ENCODE measurements at regions not wholly inside any gene's neighbourhood (a gene's known extent, or its start where the extent isn't known, plus 50 kb on each side); places are given as distances from the start of the nearest gene placed in this dataset.

DNA sequence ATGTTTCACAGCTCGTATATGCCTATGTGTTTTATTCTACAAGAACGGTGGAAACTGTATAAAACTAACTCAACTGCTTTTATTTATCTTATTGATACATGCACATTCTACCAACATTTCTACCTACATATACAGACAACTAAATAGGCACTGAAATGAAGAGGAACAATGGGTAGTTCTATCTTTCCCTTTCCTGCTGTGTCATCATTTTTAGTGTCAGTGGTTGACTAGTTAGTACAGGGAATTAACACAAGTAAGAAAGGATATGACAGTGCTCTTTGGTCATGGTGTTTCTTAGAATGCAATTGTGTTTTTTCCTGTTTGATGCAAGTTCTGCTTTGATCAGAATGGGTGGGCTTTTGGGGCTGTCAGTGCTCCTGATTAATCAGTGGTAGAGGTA, 293.8 kb upstream of the CTSO start:
- TF ChIP-seq EP300 (IDR thresholded peaks at IDR 0.05) = no peak
- TF ChIP-seq POLR2A (IDR thresholded peaks at IDR 0.05) = no peak
- TF ChIP-seq, protein P1, sequence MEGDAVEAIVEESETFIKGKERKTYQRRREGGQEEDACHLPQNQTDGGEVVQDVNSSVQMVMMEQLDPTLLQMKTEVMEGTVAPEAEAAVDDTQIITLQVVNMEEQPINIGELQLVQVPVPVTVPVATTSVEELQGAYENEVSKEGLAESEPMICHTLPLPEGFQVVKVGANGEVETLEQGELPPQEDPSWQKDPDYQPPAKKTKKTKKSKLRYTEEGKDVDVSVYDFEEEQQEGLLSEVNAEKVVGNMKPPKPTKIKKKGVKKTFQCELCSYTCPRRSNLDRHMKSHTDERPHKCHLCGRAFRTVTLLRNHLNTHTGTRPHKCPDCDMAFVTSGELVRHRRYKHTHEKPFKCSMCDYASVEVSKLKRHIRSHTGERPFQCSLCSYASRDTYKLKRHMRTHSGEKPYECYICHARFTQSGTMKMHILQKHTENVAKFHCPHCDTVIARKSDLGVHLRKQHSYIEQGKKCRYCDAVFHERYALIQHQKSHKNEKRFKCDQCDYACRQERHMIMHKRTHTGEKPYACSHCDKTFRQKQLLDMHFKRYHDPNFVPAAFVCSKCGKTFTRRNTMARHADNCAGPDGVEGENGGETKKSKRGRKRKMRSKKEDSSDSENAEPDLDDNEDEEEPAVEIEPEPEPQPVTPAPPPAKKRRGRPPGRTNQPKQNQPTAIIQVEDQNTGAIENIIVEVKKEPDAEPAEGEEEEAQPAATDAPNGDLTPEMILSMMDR (IDR thresholded peaks at IDR 0.05) = no peak
- WGBS, 2 donors = 44 to 46% methylated on average over 2 of the region's 2 CpGs
- Histone ChIP-seq H3K9me3 (peaks cover 0 to 4% (median 0%) of the 10 kb centered on the region in 4 donors), H3K27ac (no peak overlapping the region), H3K4me3 (no peak overlapping the region), H3K36me3 (no peaks in the 10 kb centered on the region), H3K4me1 (no peaks in the 10 kb centered on the region), H3K27me3 (no peaks in the 10 kb centered on the region)
- DNase-seq (ENCODE audit: low spot score in 2 of 2) = no peak

GRCh38 chr4:156243015-156243414, 289.3 kb upstream of the CTSO start:
- Histone ChIP-seq H3K27ac (no peak overlapping the region), H3K27me3 (no peaks in the 10 kb centered on the region), H3K4me3 (no peak overlapping the region), H3K9me3 (peaks cover 0 to 4% (median 0%) of the 10 kb centered on the region in 4 donors), H3K36me3 (no peaks in the 10 kb centered on the region), H3K4me1 (no peaks in the 10 kb centered on the region)
- TF ChIP-seq, protein P1 (IDR thresholded peaks at IDR 0.05) = no peak
- TF ChIP-seq POLR2A (IDR thresholded peaks at IDR 0.05) (no peak), EP300 (IDR thresholded peaks at IDR 0.05) (no peak)
- DNase-seq (ENCODE audit: low spot score in 2 of 2) = no peak
- WGBS, 2 donors = 90 to 92% methylated on average over 4 of the region's 4 CpGs

DNA sequence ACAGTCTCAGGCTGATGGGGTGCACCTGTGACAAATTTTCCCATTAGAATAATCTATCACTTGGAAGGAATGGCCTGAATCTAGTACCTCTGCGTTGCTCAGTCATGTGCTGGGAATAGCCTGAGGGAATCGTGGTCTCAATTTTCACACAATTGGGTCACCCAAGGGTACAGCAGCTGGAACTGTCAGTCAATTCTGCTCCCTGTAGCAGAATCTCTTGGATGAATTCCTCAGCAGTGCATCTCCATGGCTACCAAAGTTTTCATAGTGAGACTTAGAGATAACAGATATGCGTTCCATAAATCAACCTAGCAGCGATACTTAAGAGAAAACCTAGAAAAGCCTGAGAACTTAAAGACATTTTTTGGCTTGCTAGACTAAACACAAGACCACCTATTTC, 288.7 kb upstream of the CTSO start:
- no peaks in the 10 kb centered on the region for H3K4me1 ChIP-seq
- 83 to 85% methylated on average over 4 of the region's 4 CpGs for WGBS, 2 donors
- H3K27me3 ChIP-seq = no peaks in the 10 kb centered on the region
- no peak overlapping the region for H3K27ac ChIP-seq
- H3K36me3 ChIP-seq = no peaks in the 10 kb centered on the region
- peaks cover 0 to 4% (median 0%) of the 10 kb centered on the region in 4 donors for H3K9me3 ChIP-seq
- TF ChIP-seq, protein P1 (IDR thresholded peaks at IDR 0.05) = no peak
- TF ChIP-seq POLR2A (IDR thresholded peaks at IDR 0.05) (no peak), EP300 (IDR thresholded peaks at IDR 0.05) (no peak)
- H3K4me3 ChIP-seq = no peak overlapping the region
- no peak for DNase-seq (ENCODE audit: low spot score in 2 of 2)

DNA sequence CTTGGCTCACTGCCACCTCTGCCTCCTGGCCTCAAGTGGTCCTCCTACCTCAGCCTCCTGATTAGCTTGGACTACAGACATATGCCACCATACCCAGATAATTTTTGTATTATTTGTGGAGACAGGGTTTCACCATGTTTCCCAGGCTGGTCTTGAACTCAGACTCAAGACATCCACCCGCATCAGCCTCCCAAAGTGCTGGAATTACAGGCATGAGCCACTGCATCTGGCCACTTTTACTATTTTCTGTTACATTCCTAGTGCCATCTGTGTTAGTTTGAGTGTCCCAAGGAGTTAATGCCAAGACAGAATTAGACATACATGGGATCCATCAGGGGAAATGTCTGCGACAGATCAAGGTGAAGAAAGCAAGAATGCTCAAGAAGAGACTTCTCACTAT, 288.2 kb upstream of the CTSO start:
- H3K4me3 ChIP-seq = no peak overlapping the region
- H3K27me3 ChIP-seq = no peaks in the 10 kb centered on the region
- 70 to 81% methylated on average over 2 of the region's 2 CpGs for WGBS, 2 donors

DNA sequence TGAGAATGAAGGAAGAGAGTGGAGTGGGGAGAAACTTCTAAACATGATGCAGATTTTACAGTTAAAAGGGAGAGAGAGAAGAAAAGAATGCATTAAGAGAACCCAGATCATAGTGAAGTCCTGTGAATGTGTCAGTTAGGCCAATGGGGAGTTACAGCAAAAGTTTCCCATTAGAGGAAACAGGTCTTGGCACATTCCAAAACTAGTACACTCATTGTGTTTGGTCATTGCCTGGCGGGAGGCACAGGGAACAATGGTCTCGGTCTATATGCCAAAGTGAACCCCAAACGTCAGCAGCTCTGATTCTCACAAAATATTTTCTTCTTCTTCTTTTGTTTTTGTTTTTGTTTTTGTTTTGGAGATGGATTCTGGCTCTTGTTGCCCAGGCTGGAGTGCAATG, 284.5 kb upstream of the CTSO start:
- H3K4me3 ChIP-seq = no peak overlapping the region
- no peak for DNase-seq (ENCODE audit: low spot score in 2 of 2)
- no peaks in the 10 kb centered on the region for H3K4me1 ChIP-seq
- H3K9me3 ChIP-seq = no peaks in the 10 kb centered on the region
- 73 to 77% methylated on average over 3 of the region's 3 CpGs for WGBS, 2 donors
- H3K36me3 ChIP-seq = no peaks in the 10 kb centered on the region
- H3K27me3 ChIP-seq = no peaks in the 10 kb centered on the region
- no peak overlapping the region for H3K27ac ChIP-seq
- TF ChIP-seq, protein P1 (IDR thresholded peaks at IDR 0.05) = no peak
- TF ChIP-seq EP300 (IDR thresholded peaks at IDR 0.05) = no peak
- no peak for TF ChIP-seq POLR2A (IDR thresholded peaks at IDR 0.05)

More for the DNA sequence above, 288.2 kb upstream of the CTSO start:
- TF ChIP-seq POLR2A (IDR thresholded peaks at IDR 0.05) (no peak), EP300 (IDR thresholded peaks at IDR 0.05) (no peak)
- TF ChIP-seq, protein P1 (IDR thresholded peaks at IDR 0.05) = no peak
- peaks cover 0 to 4% (median 0%) of the 10 kb centered on the region in 4 donors for H3K9me3 ChIP-seq
- H3K36me3 ChIP-seq = no peaks in the 10 kb centered on the region
- DNase-seq (ENCODE audit: low spot score in 2 of 2) = no peak
- no peak overlapping the region for H3K27ac ChIP-seq
- no peaks in the 10 kb centered on the region for H3K4me1 ChIP-seq
